Stimulated activated CD8-positive, alpha-beta memory T cell treated with anti-CD3 and anti-CD28 coated beads, Interleukin-2, amount 100 ng/mL, for 1 hour (primary cell): ENCODE measurements at regions not wholly inside any gene's neighbourhood (a gene's known extent, or its start where the extent isn't known, plus 50 kb on each side); places are given as distances from the start of the nearest gene placed in this dataset.

Source experiments
- DNase-seq, 2 donors: peaks; one replicate each; pipeline ENCODE4 v3.0.0-alpha.2; 2020; ENCODE audit warnings: low read depth in 2 of 2

- DNase-seq = no peak
These were observed 189.4 kb upstream of the RREB1 start for GRCh38 chr6:6918216-6918983.

GRCh38 chr6:6919173-6919572, 188.6 kb upstream of the RREB1 start:
- no peak for DNase-seq

- DNase-seq = no peak
These were observed 187.4 kb upstream of the RREB1 start for GRCh38 chr6:6920114-6920986.

DNA sequence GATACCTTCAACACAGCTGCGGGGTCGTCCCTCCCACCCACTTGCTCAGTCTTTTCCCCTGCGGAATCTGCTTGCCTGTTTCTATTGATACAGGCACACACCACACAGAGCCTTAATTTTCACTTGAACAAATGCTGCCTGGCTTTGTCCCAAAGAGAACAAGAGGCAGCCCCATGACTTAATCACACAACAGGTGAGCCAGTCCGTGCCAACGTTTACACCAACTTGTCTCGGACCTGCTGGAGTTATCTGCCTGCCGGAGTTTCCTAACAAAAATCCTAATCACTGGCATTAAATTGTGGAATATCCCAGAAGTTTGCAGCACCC, 186.8 kb upstream of the RREB1 start:
- DNase-seq = no peak

GRCh38 chr6:6922166-6922565, 185.6 kb upstream of the RREB1 start:
- no peak for DNase-seq

GRCh38 chr6:6923605-6924004, 184.2 kb upstream of the RREB1 start:
- DNase-seq = no peak

GRCh38 chr6:6924708-6925107, 183.1 kb upstream of the RREB1 start:
- no peak for DNase-seq

DNA sequence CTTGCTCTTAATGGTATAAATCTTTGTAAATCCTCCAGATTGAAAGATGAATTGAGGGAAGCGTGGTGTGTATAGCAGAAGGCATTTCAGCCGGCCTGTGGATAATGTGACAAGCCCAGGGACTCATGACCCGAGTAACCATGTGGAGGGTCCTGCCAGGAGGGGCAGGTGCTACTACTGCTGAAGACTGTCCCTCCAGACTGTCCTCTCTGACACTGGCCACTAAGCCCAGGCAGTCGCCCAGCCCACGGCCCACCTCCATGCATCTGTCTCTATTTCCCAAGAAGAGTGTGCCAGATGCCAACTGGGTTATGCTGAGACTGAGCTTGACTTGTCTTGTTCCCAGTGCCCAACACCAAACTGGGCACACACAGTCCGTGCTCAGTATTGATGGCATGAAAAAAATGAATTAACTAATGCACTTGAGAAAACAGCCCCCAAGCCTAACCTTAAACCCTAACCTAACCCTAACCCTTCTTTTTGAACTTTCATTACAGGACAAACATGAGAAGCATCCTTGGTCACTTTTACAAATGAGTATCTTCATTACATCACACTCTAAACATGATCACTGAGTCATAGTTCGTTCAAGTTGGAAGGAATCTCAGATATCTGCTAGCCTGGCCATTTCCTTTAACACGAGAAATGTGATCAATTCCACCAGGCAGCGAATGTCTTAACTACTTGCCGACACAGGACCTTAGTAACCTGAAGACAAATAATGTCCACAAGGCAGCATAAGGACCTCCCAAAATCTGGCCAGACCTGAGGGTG, 182.2 kb upstream of the RREB1 start:
- no peak for DNase-seq

GRCh38 chr6:6926856-6927255, 180.9 kb upstream of the RREB1 start:
- DNase-seq = no peak

DNA sequence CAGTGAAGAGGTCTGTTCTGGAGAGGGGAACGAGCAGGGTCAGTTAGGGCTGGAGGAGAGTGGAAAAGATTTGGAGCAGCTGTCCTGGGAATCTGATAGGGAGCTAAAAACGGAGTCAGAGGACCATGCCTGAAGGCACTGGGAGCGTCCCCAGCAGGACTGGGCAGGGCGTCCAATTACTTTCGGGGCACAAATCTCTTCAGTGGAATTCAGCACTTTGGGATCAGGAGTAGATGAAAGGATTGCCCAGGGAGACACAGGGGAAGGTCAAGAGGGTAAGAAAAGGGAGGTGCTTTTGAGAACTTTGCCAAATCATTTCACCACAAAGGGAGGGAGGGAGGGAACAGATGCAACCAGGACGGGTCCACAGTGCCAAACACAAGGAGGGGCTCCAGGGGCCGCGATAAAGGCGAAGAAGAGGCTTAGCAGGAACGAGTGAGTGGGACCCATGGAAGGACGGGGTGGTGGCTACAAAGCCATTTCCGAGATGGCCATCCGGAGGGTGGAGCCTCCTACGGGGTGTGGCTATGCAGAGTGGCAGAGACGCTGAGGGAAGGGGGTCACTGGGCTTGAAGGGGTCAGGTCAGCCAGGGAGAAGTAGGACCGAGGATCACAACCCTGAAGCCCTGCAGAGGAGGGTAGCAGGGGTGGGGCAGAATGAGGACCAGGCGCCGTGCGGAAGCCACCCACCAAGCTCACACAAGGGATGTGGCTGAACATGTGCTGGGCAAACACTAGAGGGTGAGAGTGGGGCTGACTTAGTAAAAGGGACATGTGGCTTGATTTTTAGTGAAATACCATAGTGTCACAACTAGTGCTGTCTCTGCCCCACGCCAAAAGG, 180.0 kb upstream of the RREB1 start:
- DNase-seq = no peak

- no peak for DNase-seq
These were observed 177.4 kb upstream of the RREB1 start for GRCh38 chr6:6930223-6930880.

- no peak for DNase-seq
These were observed 176.4 kb upstream of the RREB1 start for GRCh38 chr6:6931071-6932025.

- DNase-seq = no peak
These were observed 175.4 kb upstream of the RREB1 start for GRCh38 chr6:6932341-6932740.

DNA sequence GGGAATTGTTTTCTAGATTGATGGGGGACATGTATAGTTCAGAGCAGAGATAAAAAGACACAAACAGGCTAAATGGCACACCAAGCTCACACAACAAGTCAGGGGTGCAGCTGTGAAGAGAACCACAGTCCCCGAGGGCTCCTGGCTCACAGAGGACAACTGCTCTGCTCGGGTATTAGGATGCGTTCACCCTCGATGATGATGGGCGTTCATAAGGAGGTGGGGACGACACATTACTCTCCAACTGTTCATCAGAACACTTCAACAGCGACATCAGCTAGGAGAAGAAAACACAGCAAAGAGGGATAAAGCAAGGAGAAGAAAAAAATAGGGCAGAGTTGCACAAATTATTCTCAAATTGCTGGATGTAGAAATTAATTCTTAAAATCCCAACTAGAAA, 174.8 kb upstream of the RREB1 start:
- no peak for DNase-seq

GRCh38 chr6:6940031-6941025, 167.4 kb upstream of the RREB1 start:
- no peak for DNase-seq

- no peak for DNase-seq
These were observed 166.6 kb upstream of the RREB1 start for GRCh38 chr6:6941201-6941600.

- no peak for DNase-seq
These were observed 165.7 kb upstream of the RREB1 start for GRCh38 chr6:6942091-6942490.

DNA sequence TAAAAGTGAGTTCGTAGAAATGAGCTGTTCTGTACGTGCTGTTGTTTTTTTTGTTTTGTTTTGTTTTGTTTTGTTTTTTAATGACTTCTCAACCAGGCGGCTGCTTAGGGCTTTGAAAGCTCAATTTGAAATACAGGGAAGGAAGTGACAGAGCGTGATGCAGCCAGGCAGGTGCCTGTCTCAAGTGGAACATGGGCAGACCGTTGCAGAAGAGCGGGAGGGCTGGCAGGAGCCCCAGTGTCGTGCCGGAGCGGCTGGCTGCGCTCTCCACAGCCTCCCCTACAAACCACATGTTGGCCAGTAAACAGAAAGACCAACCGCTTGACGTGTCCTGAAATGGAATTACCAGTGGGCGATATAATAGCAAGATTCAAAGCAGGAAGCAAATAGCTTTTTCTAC, 164.9 kb upstream of the RREB1 start:
- DNase-seq = no peak

GRCh38 chr6:6943421-6943820, 164.3 kb upstream of the RREB1 start:
- no peak for DNase-seq
